Testis (tissue), 2 donors: ENCODE measurements at regions not wholly inside any gene's neighbourhood (a gene's known extent, or its start where the extent isn't known, plus 50 kb on each side); places are given as distances from the start of the nearest gene placed in this dataset.

ENCODE experiments used
- CTCF ChIP-seq, 3 experiments: fragments of 450-650 bp in 2 of 3; fragments of 200-600 bp in 1 of 3; sonication (generic) in 1 of 3; IDR thresholded peaks; one replicate each; pipeline ENCODE4 v1.5.1; 2016 to 2019; ENCODE audit warnings: antibody characterized with exemption in 3 of 3, mild to moderate bottlenecking in 2 of 3, moderate library complexity in 1 of 3
- POLR2A ChIP-seq: fragments of 450-650 bp; IDR thresholded peaks from one replicate; pipeline ENCODE4 v1.6.1; 2017; ENCODE audit warnings: antibody characterized with exemption, mild to moderate bottlenecking, moderate library complexity

- no peak for TF ChIP-seq CTCF (IDR thresholded peaks at IDR 0.05)
- no peak for TF ChIP-seq POLR2A
Observed at GRCh38 chr13:50692396-50692915, 151.0 kb downstream of the DLEU7 start.
